Bronchial epithelial cell (primary cell): ENCODE measurements at regions not wholly inside any gene's neighbourhood (a gene's known extent, or its start where the extent isn't known, plus 50 kb on each side); places are given as distances from the start of the nearest gene placed in this dataset.

ENCODE experiments used
- DNase-seq: peaks from one replicate; pipeline ENCODE4 v3.0.0-alpha.2; 2010; ENCODE audit warnings: low read depth
- FAIRE-seq: peaks from 2 replicates; lab custom pipeline; 2011; peaks lifted over from hg19 to GRCh38; lab: Jason Lieb, UNC
- H3K27me3 ChIP-seq: 2 replicates; pipeline ENCODE4 v1.5.1; 2011; ENCODE audit warnings: low read length; ENCODE audit not compliant: control insufficient read depth, insufficient read depth
- H3K36me3 ChIP-seq: 2 replicates; pipeline ENCODE4 v1.5.1; 2011; ENCODE audit warnings: low read length; ENCODE audit not compliant: control insufficient read depth, insufficient read depth
- H3K4me3 ChIP-seq: 2 replicates; pipeline ENCODE4 v1.5.1; 2011; ENCODE audit warnings: mild to moderate bottlenecking, low read depth, low read length, control low read depth
- TF ChIP-seq, protein P1 (sequence below): IDR thresholded peaks from 2 replicates; pipeline ENCODE4 v1.5.1; 2011; ENCODE audit warnings: mild to moderate bottlenecking, moderate library complexity, low read length, control low read depth, inconsistent platforms; ENCODE audit not compliant: insufficient read depth, severe bottlenecking

DNA sequence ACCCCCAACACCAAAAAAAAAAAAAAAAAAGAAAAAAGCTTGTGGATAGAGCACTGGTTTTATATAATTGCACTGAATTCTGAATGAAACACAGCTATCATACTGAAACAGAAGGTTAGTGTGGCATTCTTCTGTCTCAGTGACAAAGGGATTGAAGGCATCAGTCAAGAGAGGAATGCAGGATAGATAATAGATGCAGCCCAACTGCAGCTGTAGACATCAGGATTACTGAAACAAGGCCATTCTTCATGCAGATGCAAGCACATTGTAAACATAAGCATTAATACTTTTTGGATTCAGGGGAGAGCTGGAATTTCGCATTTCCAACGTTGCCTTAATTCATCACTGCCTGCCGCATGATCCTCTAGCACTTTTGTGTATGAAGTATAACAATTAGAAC lies 897.4 kb upstream of the KLHL29 start:
- DNase-seq (no peak), FAIRE-seq (no peak)
- TF ChIP-seq, protein P1, sequence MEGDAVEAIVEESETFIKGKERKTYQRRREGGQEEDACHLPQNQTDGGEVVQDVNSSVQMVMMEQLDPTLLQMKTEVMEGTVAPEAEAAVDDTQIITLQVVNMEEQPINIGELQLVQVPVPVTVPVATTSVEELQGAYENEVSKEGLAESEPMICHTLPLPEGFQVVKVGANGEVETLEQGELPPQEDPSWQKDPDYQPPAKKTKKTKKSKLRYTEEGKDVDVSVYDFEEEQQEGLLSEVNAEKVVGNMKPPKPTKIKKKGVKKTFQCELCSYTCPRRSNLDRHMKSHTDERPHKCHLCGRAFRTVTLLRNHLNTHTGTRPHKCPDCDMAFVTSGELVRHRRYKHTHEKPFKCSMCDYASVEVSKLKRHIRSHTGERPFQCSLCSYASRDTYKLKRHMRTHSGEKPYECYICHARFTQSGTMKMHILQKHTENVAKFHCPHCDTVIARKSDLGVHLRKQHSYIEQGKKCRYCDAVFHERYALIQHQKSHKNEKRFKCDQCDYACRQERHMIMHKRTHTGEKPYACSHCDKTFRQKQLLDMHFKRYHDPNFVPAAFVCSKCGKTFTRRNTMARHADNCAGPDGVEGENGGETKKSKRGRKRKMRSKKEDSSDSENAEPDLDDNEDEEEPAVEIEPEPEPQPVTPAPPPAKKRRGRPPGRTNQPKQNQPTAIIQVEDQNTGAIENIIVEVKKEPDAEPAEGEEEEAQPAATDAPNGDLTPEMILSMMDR = no peak
- H3K36me3 ChIP-seq = no peaks in the 10 kb centered on the region
- H3K27me3 ChIP-seq = no peaks in the 10 kb centered on the region
- H3K4me3 ChIP-seq = no peak overlapping the region

DNA sequence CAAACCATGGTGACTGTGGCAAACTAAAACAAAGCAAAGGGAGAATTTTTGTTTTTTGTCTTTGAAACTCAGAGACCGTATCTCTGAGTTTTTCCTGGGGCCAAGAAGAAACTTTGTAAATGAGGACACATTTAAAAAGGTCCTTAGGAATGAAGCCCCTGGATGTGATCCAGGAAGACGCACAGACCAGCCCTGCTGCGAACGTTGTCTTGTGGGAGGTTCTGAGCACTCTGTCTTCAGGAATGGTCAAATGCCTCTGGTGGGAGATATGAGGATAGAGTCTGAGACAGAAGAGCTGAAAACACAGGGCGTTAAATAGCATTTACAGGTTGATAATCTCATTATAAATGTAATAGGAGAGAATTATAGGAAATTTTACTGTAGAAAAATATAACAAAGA lies 893.5 kb upstream of the KLHL29 start:
- TF ChIP-seq, protein P1 = no peak
- no peak for FAIRE-seq

DNA sequence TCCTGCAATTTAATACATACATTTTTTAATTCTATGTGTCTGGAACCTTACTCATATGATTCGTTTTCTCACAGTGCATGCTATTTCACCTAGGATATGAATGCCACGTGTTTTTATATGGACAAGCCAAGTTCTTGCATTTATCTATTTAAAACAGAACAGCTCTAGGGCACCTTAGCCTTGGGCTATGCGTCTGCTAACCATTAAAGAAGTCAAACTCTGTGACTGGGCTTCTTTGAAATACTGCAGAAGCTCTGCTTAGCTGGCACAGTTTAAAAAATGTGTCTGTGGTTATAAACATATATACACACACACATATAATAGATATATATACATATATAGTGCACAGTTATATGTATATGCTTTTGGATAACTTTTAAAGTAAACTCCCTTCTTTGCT lies 890.8 kb upstream of the KLHL29 start:
- H3K27me3 ChIP-seq = no peaks in the 10 kb centered on the region
- FAIRE-seq (no peak), DNase-seq (no peak)
- TF ChIP-seq, protein P1 = no peak
- H3K4me3 ChIP-seq = no peak overlapping the region
- no peaks in the 10 kb centered on the region for H3K36me3 ChIP-seq

More for the DNA sequence above, 893.5 kb upstream of the KLHL29 start:
- Histone ChIP-seq H3K27me3 (no peaks in the 10 kb centered on the region), H3K36me3 (no peaks in the 10 kb centered on the region), H3K4me3 (no peak overlapping the region)
- DNase-seq = no peak

DNA sequence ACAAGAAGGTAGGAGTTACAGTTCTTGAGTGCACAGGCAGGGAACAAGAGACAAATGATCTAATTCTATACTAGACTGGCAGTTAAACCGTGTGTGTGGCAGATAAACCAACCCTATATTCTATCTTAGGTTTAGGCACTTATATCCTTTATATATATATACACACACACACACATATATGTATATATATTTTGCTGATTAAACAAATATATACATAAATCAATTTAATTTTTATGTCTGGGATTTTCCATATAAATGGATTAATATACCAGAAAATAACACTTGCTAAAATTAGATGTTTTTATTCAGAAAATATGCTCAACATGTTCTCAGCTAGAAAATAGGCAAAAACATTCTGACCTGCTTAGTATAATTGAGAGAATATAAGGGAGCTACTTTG lies 887.9 kb upstream of the KLHL29 start:
- Histone ChIP-seq H3K27me3 (no peaks in the 10 kb centered on the region), H3K36me3 (no peaks in the 10 kb centered on the region), H3K4me3 (no peak overlapping the region)
- DNase-seq (no peak), FAIRE-seq (no peak)
- TF ChIP-seq, protein P1 = no peak

DNA sequence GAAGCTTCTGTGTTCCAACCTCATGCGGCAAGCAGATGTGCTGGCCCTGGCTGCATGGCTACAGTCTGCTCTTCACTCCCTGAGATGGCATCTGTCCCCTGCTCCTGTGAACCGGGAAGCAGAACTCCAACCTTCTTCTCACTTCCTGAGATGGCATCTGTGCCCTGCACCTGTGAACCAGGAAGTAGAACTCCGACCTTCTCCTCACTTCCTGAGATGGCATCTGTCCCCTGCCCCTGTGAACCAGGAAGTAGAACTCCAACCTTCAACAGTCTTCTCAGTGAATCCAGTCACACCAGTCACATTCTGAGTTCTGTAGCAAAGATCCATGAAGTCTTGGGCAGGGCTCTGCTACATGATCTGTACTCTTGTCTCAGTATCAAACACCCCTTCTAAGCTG lies 887.2 kb upstream of the KLHL29 start:
- Histone ChIP-seq H3K27me3 (no peaks in the 10 kb centered on the region), H3K36me3 (no peaks in the 10 kb centered on the region), H3K4me3 (no peak overlapping the region)
- DNase-seq = no peak
- FAIRE-seq = no peak
- TF ChIP-seq, protein P1 = no peak

DNA sequence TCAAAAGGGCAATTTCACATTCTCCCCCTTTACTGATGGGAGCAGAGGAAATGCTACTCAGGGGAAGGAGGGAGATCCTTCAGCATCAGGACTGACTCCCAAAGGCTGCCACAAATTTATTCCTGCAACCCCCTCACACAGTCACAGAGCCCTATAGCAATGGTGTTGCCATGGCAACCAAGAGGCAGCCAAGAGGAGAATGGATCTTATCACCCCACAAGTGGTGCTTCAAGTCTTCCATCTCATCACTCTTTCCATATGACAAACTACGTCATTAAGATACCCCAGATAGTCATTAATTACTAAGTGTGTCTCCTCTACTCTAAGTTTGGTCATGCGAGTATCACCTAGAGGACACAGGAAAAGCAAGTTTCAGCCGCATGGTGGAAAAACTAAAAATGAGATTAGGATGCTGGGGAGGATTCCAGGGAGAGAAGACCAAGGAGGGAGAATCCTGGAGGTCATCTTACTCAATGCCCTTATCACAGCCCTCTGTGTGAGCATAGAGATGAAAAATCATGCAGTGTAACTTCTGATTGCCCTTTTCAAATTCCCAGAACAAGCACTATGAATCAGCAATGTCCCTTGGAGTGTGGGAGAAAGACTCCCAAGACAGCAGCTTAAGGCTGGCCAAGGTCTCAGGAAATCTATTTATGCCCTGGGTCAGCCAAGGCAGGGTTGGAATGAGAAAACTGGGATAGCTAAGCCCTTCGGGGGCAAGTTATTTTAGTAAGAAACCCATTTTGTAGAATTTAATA lies 885.7 kb upstream of the KLHL29 start:
- FAIRE-seq = no peak
- no peak for DNase-seq
- Histone ChIP-seq H3K4me3 (no peak overlapping the region), H3K36me3 (no peaks in the 10 kb centered on the region), H3K27me3 (no peaks in the 10 kb centered on the region)
- TF ChIP-seq, protein P1 = no peak
